ENCODE measurements at regions not wholly inside any gene's neighbourhood (a gene's known extent, or its start where the extent isn't known, plus 50 kb on each side); places are given as distances from the start of the nearest gene placed in this dataset.
"Not testable (repeated sequence)": the region's sequence is repeated elsewhere in the genome, so short reads cannot be mapped to it uniquely, and the experiment has no call there.

GRCh38 chr1:221029981-221030649 lies 150.9 kb downstream of the HLX start:
- no peak for DNase-seq

- no peak for DNase-seq
Measured at GRCh38 chr1:221030990-221031389, 151.7 kb downstream of the HLX start.

GRCh38 chr1:221031458-221032203 lies 152.4 kb downstream of the HLX start:
- DNase-seq, result no peak

- DNase-seq, result no peak
Measured at GRCh38 chr1:221032204-221032585, 153.0 kb downstream of the HLX start.

GRCh38 chr1:221032637-221033280 lies 153.5 kb downstream of the HLX start:
- no peak for DNase-seq

GRCh38 chr1:221035662-221036153 lies 156.5 kb downstream of the HLX start:
- peak; percentile 11 for DNase-seq

GRCh38 chr1:221039616-221040015 lies 160.4 kb downstream of the HLX start:
- no peak for DNase-seq

- DNase-seq, result no peak
Measured at GRCh38 chr1:221040101-221040500, 160.9 kb downstream of the HLX start.

- DNase-seq, result no peak
Measured at GRCh38 chr1:221040691-221041285, 161.5 kb downstream of the HLX start.

- no peak for DNase-seq
Measured at GRCh38 chr1:221044538-221044937, 165.3 kb downstream of the HLX start.

- DNase-seq, result no peak
Measured at GRCh38 chr1:221045151-221045550, 165.9 kb downstream of the HLX start.

GRCh38 chr1:221045842-221046831 lies 166.9 kb downstream of the HLX start:
- no peak for DNase-seq

GRCh38 chr1:221051391-221051790 lies 172.1 kb downstream of the HLX start:
- not testable (repeated sequence) for DNase-seq

GRCh38 chr1:221053889-221054288 lies 174.6 kb downstream of the HLX start:
- no peak for DNase-seq

- no peak for DNase-seq
Measured at GRCh38 chr1:221059506-221059905, 180.3 kb downstream of the HLX start.

- no peak for DNase-seq
Measured at GRCh38 chr1:221063651-221064050, 184.4 kb downstream of the HLX start.

GRCh38 chr1:221066351-221067001 lies 187.2 kb downstream of the HLX start:
- no peak for DNase-seq

- no peak for DNase-seq
Measured at GRCh38 chr1:221067721-221068120, 188.5 kb downstream of the HLX start.

GRCh38 chr1:221069178-221069903 lies 190.1 kb downstream of the HLX start:
- DNase-seq, result no peak

GRCh38 chr1:221069986-221070385 lies 190.7 kb downstream of the HLX start:
- no peak for DNase-seq

GRCh38 chr1:221071777-221072176 lies 192.5 kb downstream of the HLX start:
- no peak for DNase-seq
